Left cardiac atrium (tissue), 4 donors: ENCODE measurements at regions not wholly inside any gene's neighbourhood (a gene's known extent, or its start where the extent isn't known, plus 50 kb on each side); places are given as distances from the start of the nearest gene placed in this dataset.

Experiments
- ATAC-seq, 2 donors: fragments of 200-7000 bp; cut with Tn5 transposase; one replicate each; pipeline ENCODE4 v1.9.1; 2020; ENCODE audit warnings: mild to moderate bottlenecking in 2 of 2, moderate library complexity in 2 of 2
- DNase-seq: peaks from one replicate; pipeline ENCODE4 v3.0.0-alpha.2; 2020
- intact Hi-C, 2 donors: fragments of 100-400 bp; cut with DNase I; formaldehyde crosslinking; loops; one replicate each; pipeline versions ENCODE4 v1.14.1 to v1.15.1; 2022 to 2023
- donor health status: DM: no; HTN: yes; CAD: no.
- donor health status: DM: no; HTN: yes; CAD: no; lungs with severe emphysema.
- donor health status: DM: yes; HTN: yes; CAD: no.
- donor health status: Dilated cardiomyopathy.

- peak; percentile 67 to 90 for ATAC-seq
- peak; percentile 32 for DNase-seq
- intact Hi-C loops: no loop called here
These were observed 851.0 kb upstream of the PHF14 start for GRCh38 chr7:10122551-10123100.

- intact Hi-C loops: no loop called here
- ATAC-seq: no peak
These were observed 844.9 kb upstream of the PHF14 start for GRCh38 chr7:10128748-10129147.

GRCh38 chr7:10138087-10138854, 835.4 kb upstream of the PHF14 start:
- peak; percentile 38 to 57 for ATAC-seq
- intact Hi-C loops: no loop called here
- peak; percentile 34 for DNase-seq

More at GRCh38 chr7:10128748-10129147, 844.9 kb upstream of the PHF14 start:
- DNase-seq: no peak

- ATAC-seq: no peak
- no peak for DNase-seq
- intact Hi-C loops: no loop called here
These were observed 827.4 kb upstream of the PHF14 start for GRCh38 chr7:10146271-10146670.

GRCh38 chr7:10156972-10157371, 816.7 kb upstream of the PHF14 start:
- DNase-seq (peak; percentile 36), ATAC-seq (peak; percentile 47 to 67)

GRCh38 chr7:10181996-10182395, 791.7 kb upstream of the PHF14 start:
- DNase-seq (no peak), ATAC-seq (no peak)
- intact Hi-C loops: no loop called here

More at GRCh38 chr7:10156972-10157371, 816.7 kb upstream of the PHF14 start:
- intact Hi-C loops: no loop called here

GRCh38 chr7:10192074-10192473, 781.6 kb upstream of the PHF14 start:
- intact Hi-C loops: no loop called here
- ATAC-seq (no peak), DNase-seq (no peak)

- DNase-seq (no peak), ATAC-seq (no peak)
- intact Hi-C loops: no loop called here
These were observed 768.0 kb upstream of the PHF14 start for GRCh38 chr7:10205696-10206095.

- intact Hi-C loops: no loop called here
- ATAC-seq: peak; percentile 54 to 72
- DNase-seq: no peak
These were observed 763.7 kb upstream of the PHF14 start for GRCh38 chr7:10210000-10210399.

- ATAC-seq (no peak), DNase-seq (no peak)
- intact Hi-C loops: no loop called here
These were observed 762.7 kb upstream of the PHF14 start for GRCh38 chr7:10211016-10211415.

GRCh38 chr7:10211861-10212260, 761.8 kb upstream of the PHF14 start:
- ATAC-seq (no peak), DNase-seq (no peak)
- intact Hi-C loops: no loop called here

GRCh38 chr7:10212649-10213048, 761.0 kb upstream of the PHF14 start:
- DNase-seq: no peak
- intact Hi-C loops: no loop called here
- ATAC-seq: no peak

GRCh38 chr7:10216462-10216861, 757.2 kb upstream of the PHF14 start:
- ATAC-seq (no peak), DNase-seq (no peak)
- intact Hi-C loops: no loop called here

- no peak for ATAC-seq
- DNase-seq: no peak
- intact Hi-C loops: no loop called here
These were observed 752.6 kb upstream of the PHF14 start for GRCh38 chr7:10221084-10221483.

GRCh38 chr7:10222976-10223375, 750.7 kb upstream of the PHF14 start:
- ATAC-seq (no peak), DNase-seq (no peak)
- intact Hi-C loops: no loop called here

GRCh38 chr7:10225275-10225674, 748.4 kb upstream of the PHF14 start:
- intact Hi-C loops: no loop called here
- peak in 1 of 2 donors; percentile 15 for ATAC-seq
- no peak for DNase-seq

GRCh38 chr7:10237306-10237705, 736.4 kb upstream of the PHF14 start:
- intact Hi-C loops: no loop called here
- peak; percentile 34 to 64 for ATAC-seq
- no peak for DNase-seq

GRCh38 chr7:10238641-10239040, 735.0 kb upstream of the PHF14 start:
- intact Hi-C loops: no loop called here
- DNase-seq: no peak
- ATAC-seq: no peak

GRCh38 chr7:10239695-10240345, 733.9 kb upstream of the PHF14 start:
- DNase-seq: no peak
- intact Hi-C loops: no loop called here
- ATAC-seq: peak; percentile 66 to 70

- DNase-seq (no peak), ATAC-seq (no peak)
- intact Hi-C loops: no loop called here
These were observed 728.3 kb upstream of the PHF14 start for GRCh38 chr7:10245406-10245805.

- intact Hi-C loops: no loop called here
- ATAC-seq (no peak), DNase-seq (no peak)
These were observed 716.2 kb upstream of the PHF14 start for GRCh38 chr7:10257438-10257837.
